ENCODE measurements at regions not wholly inside any gene's neighbourhood (a gene's known extent, or its start where the extent isn't known, plus 50 kb on each side); places are given as distances from the start of the nearest gene placed in this dataset.

GRCh38 chr5:68084396-68084795 lies 131.2 kb upstream of the PIK3R1 start:
- TF ChIP-seq CTCF (IDR thresholded peaks at IDR 0.05) = no peak
- no peak for TF ChIP-seq ATF2 (CRISPR knock-in tag; IDR thresholded peaks at IDR 0.05; ENCODE audit: borderline replicate concordance, low read depth)
- TF ChIP-seq, protein P1, sequence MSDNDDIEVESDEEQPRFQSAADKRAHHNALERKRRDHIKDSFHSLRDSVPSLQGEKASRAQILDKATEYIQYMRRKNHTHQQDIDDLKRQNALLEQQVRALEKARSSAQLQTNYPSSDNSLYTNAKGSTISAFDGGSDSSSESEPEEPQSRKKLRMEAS (CRISPR knock-in tag; IDR thresholded peaks at IDR 0.05) = no peak
- TF ChIP-seq SP1 (CRISPR knock-in tag; conservative IDR thresholded peaks at IDR 0.05) = no peak
- TF ChIP-seq RELA (CRISPR knock-in tag; IDR thresholded peaks at IDR 0.05; ENCODE audit: borderline replicate concordance) = no peak

Data from WTC11 (cell line).